ENCODE measurements at regions not wholly inside any gene's neighbourhood (a gene's known extent, or its start where the extent isn't known, plus 50 kb on each side); places are given as distances from the start of the nearest gene placed in this dataset.
"Not testable (repeated sequence)": the region's sequence is repeated elsewhere in the genome, so short reads cannot be mapped to it uniquely, and the experiment has no call there.

DNA sequence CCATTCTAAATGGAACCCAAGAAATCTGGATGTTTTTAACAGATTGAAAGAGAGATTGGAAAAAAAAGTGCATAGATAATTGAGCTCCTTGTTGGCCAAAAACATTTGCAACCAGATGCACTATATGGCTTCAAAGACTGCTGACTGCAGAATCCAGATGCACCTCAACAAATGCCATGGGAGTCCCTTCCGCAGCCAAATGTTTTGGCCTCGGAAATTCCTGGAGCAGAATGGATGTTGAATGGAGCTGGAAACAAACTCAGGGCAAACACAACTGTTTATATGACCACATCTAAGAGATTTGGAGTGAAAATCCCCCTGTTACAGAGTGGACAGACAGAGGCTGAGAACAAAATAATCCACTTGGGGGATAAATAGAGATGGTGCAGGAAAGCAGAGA lies 285.0 kb upstream of the NFIA start:
- DNase-seq, result no peak

DNA sequence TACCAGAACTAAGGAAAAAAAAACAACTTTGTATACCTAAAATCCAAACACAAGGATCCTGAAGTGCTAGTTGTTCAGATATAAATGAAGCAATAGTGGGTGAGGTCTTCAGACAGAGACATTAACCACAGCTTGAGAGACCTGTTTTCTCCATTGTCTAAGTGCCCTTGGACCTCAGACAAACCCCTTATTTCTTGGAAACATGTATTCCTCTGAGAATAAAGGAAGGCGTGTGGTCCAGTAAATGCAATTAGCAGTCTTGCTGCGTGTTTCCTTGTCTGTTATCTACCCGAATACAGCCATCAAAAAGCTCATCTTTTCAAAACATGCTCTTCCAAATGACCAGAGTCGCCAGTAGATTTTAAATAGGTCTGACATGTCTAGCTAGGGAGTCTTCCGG lies 291.1 kb upstream of the NFIA start:
- DNase-seq, result no peak

DNA sequence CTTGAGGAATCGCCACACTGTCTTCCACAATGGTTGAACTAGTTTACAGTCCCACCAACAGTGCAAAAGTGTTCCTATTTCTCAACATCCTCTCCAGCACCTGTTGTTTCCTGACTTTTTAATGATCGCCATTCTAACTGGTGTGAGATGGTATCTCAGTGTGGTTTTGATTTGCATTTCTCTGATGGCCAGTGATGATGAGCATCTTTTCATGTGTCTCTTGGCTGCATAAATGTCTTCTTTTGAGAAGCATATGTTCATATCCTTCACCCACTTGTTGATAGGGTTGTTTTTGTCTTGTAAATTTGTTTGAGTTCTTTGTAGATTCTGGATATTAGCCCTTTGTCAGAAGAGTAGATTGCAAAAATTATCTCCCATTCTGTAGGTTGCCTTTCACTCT lies 309.3 kb upstream of the NFIA start:
- not testable (repeated sequence) for DNase-seq

DNA sequence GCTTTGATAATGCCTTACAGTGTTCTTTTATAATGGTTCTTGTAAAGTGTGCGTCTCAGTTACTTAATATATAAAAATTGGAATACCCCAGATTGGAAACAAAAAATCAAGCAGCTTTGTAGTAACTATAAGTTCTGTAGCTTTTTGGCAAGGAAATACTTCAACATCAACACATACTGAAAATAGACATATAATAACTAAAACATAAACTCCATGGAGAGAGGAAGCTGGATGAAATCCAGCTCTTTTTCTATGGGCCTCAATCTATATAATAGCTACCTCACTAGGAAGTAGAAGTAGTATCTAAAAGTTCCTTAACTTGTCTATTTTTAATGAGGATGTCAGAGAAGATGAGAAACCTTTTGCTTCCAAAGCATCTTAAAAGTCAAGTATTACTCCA lies 313.3 kb upstream of the NFIA start:
- DNase-seq, result no peak

DNA sequence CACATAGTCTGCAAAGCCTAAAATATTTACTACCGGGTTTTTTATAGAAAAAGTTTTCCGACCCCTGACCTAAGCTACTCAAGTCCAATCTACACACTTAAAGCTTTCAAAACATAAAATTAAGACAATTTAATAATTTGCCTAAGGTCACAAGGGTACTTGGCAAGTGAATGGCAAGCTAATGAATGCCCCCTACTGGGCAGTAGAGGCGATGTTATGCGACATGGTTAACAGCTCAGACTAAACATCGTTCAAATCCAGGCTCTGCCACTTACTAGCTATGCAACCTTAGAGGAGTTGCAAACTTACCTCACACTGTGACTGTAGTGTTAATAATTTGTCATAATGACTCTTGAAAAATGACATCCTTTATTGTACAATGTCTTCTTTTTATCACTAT lies 317.2 kb upstream of the NFIA start:
- peak; percentile 23 to 47 for DNase-seq

DNA sequence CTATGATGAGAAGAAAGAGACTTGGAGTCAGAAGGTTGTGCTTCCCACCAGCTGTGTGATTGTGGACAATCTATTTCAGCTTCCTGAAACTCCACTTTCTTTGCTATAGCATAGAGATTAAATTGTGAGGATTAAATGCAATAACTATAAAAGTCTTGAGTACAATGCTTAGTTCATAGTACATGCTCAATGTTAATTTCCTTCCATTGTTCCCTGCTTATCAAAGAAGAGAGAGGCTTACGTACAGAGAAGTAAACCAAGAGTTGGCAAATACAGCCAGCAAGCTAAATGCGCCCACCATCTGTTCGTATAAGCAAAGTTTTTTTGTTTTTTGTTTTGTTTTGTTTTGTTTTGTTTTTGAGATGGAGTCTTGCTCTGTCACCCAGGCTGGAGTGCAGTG lies 317.9 kb upstream of the NFIA start:
- DNase-seq, result no peak

DNA sequence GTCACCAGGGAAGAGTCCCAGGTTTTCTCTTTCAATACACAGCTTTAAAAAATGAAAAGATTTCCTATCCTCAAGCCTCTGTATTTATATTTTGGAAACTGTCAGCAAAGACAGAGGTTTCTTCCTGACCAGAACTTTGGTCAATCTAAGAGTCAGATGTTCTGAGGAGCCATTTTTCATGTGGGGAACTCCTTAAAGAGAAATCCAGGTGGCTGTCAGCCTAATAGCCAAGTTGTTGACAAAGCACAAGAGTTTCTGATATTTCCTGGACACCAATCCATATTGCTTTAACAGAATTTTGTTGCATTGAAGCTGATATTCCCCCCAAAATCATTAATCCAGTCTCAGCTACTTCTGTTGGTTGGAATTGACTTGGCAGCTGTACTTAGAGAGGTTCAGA lies 318.6 kb upstream of the NFIA start:
- no peak for DNase-seq

DNA sequence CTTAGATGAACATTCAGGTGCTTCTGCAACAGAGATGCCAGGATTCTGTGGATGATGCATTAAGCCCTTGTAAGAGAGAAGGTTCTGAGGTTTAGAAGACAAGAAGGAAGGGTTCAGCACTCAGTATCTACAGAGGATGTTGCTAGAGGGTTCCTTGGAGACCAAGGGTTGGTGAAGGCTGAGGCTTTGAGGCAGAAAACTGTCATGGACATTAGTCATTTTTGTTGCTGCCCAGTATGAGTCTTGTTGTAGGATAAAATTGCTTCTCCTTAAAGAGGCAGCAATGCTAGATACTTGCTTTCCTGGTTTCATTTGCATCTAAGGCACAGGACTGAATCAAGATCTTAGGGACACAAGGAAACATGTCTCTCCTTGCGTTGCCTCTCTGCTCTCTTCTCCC lies 319.4 kb upstream of the NFIA start:
- no peak for DNase-seq

DNA sequence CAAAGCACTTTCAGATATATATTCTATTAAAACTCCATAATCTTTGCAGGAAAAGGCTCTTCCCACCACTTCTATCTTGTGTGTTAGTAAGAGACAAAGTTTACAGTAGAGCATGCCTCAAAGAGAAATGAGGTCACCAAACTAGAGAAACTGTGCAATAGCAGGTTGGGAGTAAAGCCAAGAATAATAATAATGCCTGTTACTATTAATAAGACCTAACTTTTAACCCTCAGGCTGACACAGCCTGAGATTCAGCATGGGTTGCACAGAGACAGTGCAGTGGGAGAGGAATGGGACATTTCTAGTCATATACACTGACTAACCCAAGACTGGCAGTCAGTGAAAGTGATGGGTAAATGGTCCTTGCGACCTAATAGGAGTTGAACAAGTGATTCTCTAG lies 320.2 kb upstream of the NFIA start:
- DNase-seq, result no peak

DNA sequence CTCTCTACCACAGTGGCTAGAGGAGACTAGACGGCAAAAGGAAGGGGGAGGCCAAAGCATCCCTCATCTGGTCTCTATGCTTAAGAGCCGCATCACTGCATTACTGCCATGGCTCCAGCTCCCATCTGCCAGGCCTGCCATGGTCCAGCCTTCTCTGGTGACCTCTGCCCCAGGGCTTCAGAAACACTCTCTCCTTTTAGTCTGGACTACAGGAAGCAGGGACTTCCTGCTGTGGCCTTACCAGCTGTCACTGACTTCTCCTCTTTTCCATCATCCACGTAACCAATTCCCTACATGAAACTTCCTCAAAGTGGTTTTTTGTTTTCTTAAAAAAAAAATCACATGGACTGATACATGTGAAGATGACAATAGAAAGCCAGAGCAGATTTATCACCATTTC lies 323.1 kb upstream of the NFIA start:
- no peak for DNase-seq

DNA sequence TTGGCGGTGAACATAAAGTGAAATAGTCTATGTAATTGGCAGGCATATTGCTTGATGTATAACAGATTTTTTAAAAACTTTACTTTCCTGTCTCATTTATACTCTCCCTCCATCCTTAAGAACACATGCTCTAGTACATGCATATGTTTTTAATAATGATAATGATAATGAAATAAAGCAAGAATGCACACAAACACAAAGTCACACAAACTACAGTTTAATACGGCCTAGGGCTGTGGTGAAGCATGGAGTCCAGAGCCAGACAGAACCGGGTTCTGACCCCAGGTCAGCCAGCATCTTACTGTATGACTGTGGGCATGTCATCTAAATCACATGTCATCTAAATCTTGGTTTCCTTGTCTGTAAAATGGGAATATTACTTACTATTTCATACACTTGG lies 324.9 kb upstream of the NFIA start:
- no peak for DNase-seq

DNA sequence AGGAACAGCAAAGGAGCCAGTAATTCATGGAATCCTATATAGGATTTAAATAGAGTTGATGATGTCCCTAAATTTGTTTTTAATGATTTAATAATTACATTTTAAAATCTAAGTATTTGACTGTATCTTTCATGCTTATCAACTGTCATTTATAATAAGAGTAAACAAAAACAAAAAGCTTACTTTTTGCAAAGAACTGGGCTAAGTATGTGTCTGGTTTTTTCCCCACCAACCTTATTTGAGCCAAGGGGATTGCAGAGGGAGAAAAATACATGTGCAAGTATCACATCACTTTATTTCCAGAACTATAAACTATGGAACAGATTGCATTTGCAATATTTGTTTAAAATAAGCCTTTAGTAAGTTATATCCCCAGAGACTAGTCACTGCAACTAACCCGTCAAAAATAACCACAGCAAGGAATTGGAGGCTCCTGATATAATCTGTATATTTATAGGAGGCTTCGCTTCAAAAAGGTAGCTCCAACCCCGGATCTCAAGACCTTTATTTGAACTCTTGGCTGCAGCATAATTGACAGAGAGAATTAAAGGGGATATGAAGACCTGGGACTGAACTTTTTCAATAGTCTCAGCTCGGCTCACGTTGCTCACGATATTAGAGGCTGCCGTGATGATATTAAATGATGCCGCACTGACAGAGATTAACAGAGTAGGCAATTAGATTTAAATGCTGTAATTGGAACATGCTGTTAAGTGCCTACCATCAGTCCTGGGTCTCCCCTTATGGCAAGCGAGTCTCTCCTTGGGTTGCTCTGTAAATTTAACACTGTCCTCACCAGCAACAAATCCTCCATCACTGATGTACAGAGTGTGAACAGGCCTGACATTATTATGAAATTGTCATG lies 329.1 kb upstream of the NFIA start:
- DNase-seq, result no peak

DNA sequence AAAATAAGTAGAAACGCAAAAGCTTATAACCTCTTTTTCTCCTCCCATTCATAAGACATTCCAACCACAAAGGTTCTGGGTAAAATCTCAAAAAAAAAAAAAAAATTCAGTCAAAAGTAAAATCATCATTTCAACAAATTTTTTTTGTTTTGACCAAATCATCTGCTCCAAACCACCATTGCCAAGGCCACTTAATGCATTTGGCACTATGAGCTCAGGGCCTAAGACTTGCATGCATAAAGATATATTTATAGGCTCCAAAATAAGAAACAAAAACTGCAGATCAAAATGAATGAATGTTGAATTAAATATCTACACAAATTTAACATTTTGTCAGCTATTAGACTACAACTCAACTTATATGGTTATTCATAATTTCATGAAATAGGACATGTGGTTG lies 331.1 kb upstream of the NFIA start:
- no peak for DNase-seq

DNA sequence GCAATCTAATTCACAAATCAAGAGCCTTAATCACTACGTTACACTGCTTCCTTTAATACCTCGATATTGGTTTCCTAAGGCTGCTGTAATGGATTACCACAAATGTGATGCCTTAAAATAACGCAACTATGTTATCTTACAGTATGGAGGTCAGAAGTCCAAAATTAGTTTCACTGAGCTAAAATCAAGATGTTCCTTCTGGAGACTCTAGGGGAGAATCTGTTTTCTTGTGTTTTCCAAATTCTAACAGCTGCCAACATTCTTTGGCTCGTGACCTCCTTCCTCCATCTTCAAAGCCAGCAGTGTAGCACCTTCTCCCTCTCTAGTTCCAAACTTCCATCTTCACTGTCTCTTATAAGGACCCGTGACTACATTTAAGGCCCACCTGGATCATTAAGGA lies 335.0 kb upstream of the NFIA start:
- DNase-seq, result no peak

DNA sequence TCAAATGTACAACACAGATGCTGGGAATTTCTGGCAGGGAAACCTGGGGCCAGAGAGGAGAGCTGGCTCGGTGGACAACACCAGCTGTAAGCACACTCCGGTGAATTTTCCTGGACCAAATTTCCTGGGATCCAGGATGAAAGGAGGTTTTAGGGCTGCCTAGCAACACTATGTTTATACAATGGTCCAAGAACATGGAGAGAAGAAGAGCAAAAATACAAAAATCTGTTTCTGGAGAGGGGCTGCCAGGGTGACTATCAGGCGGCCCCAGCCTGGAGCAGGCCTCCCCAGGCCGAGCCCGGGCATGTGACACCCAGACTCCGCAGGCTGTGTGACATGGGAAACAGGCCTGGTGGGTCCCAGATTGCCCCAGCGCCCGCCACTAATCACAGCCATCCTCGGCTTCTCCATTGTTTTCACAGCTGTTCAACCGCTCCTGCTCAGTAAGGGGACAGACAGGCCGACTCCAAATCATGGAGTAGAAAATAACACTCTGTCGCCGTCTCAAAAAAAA lies 336.0 kb upstream of the NFIA start:
- DNase-seq, result no peak

DNA sequence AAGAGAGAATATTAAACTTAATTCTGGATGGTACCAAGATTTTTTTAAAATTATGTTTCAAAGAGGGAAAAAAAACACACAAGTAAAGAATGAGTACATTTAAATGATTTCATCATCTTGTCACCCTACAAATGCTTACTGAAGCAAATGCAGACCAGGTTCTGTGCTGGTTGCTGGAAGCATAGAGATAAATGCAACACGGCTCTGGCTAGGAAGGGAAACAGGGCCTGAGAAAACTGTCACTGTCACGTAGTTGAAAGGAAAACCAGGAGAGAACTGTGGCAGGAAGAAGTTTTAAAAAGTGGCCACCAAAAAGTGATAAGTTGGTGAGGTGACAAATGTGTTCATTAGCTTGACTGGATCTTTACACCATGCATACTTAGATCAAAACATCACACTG lies 336.9 kb upstream of the NFIA start:
- no peak for DNase-seq

DNA sequence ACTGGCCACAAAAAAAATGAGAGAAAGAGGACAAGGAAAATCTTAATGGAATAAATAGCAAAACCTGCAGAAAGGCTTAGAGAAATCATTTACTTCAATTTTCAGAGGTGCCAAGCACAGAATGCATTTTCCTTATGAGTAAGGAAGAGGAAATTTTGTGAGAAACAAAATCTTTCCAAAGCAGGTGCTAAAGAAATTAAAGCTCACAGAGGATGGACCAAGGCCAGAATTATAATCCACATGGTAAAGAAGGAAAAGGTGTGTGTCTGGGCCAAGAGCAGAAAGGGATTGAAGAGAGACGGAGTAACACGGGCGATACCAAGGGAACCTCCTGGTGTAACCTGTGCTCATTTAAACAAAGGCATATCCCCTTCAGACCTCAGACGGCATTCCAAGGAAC lies 340.0 kb upstream of the NFIA start:
- no peak for DNase-seq

DNA sequence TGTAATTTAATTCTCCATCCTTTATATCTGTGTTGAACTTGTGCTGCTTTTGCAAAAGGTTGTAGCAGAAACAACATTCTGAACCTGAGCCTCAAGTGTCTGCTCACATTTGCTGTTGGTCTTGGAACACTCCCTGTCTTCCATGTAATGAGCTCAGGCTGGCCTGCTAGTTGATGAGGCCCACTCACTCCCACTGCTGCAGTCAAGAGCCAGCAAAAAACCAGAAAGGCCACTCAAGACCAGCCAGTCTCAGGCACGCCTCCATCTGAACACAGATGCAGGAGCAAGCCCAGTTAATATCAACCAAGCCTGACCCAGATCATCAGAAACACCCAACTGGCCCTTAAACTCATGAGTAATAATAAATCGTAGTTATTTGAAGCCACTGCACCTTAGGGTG lies 342.2 kb upstream of the NFIA start:
- no peak for DNase-seq

DNA sequence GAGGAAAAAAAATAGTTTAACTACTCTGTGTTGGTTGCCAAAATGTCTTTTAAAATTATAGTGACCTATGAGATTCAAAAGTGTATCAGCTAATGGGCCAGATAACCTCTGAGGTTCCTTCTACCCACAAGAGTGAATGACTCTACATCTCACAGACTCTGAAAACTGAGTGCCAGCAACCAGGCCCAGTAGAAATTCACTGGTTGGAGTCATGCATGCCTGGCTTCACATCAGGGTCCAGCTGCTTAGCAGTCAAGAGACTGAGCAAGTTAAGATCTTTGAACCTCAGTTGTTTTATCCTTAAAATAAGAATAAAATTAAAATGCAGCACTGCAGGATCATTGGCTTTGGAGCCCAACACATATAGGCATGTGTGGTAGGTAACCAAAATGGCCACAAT lies 342.6 kb upstream of the NFIA start:
- DNase-seq, result no peak

DNA sequence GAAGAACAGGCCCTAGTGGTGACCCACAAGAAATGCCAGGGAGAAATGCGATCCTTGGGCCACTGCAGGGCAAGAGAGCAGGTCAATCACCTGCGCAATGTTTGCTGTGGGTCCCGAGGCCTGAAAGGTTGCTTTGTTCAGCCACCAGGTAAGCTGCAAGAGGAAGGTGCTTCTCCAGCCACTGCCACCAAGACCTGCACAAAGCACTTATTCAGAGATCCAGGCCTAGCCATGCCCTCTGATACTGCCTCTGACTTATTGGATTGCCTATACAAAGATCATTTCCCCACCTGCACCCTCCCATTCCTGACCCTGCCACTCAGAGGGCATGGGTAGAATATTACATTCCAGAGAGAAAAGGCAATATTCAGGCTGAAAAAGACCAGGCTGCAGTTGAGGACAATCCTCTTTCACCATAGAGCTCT lies 349.4 kb upstream of the NFIA start:
- DNase-seq, result no peak

DNA sequence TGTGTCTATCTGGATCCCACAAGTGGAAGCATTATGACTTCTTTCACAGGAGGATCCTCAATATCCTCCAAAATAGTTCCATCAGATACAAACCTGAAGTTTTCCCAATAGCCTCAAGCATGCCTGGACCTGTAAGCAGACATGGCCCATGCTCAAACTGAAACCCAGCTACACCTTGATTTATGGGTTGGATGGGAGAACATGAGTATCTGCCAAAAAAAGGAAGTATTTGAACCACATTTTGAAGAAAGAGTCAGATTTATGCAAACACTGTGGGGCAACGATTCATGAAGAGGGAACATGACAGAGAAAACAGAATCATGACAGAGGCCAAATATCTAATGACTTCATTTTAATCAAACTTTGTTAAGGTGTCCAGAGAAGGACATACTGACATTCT lies 351.0 kb upstream of the NFIA start:
- DNase-seq, result no peak

DNA sequence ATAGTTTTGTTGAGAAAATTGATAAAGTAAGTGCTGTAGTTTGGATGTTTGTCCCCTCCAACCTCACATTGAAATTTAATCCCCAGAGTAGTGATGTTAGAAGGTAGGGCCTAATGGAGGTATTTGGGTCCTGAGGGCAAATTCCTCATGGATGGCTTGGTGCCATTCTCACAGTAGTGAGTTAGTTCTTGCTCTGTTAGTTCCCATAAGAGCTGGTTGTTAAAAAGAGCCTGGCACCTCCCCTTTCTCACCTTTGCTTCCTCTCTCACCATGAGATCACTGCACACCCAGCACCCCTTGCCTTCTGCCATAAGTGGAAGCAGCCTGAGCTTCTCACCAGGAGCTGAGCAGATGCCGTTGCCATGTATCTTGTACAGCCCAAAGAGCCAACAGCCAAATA lies 354.8 kb upstream of the NFIA start:
- no peak for DNase-seq

DNA sequence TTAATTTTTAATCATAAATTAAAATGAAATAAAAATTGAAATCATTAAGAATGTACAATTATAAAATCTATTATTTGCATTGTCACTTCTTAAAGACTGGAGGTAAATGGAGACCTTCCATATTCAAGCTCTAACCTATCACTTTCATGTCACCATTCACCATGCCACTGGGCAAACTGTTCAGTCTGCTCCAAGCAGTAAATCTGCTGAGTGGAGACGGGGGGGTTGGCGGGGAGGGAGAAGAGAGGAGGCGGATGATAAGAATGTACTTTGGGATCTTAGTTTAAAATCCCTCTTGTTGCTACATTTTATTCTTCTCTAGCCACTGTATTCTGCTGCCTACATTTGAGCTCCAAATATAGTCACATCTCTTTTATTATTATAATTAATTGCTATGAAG lies 365.9 kb upstream of the NFIA start:
- DNase-seq, result no peak

DNA sequence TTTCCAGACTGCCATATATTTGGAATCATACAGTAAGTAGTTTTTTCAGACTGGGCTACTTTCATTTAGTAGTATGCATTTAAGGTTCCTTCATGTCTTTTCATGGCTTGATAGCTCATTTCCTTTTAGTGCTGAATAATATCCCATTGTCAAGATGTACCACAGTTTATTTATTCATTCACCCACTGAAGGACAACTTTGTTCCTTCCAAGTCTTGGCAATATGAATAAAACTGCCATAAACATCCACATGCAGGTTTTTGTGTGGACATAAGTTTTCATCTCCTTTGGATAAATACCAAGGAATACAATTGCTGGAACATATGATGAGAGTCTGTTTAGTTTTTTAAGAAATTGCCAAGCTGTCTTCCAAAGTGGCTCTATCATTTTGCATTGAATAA lies 366.4 kb upstream of the NFIA start:
- DNase-seq, result no peak

DNA sequence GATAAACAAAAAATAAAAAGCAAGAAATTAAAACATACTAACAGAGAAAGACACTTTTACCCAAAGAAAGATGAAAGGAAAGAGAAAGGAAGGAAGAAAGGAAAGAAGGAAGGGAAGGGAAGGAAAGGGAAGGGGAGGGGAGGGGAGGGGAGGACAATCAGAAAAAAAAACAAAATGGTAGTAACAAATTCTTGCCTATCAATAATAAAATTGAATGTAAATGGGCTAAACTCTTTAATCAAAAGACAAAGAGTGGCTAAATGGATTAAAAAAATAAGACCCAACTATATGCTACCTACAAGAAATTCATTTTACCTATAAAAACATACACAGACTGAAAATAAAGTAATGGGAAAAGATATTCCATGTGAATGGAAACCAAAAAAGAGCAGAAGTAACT lies 372.9 kb upstream of the NFIA start:
- no peak for DNase-seq

Measured in AML-193 (cell line).